ENCODE measurements at regions not wholly inside any gene's neighbourhood (a gene's known extent, or its start where the extent isn't known, plus 50 kb on each side); places are given as distances from the start of the nearest gene placed in this dataset.

GRCh38 chr3:36219398-36219797 is 160.9 kb upstream of the STAC start:
- no peak for TF ChIP-seq CTCF (conservative IDR thresholded peaks at IDR 0.05)
- WGBS, 2 experiments (ENCODE audit: insufficient coverage in 1 of 2, insufficient read length in 1 of 2): 67% methylated on average over 1 of the region's 1 CpG; no CpG with 5 or more reads in 1 of the 2 experiments
- Histone ChIP-seq H3K9ac (ENCODE audit: extremely low read depth, low read length, poor library complexity, severe bottlenecking) (no peak overlapping the region), H3K27ac (ENCODE audit: low read depth, low read length) (no peak overlapping the region), H3K9me3 (ENCODE audit: control insufficient read depth, low read length) (no peaks in the 10 kb centered on the region), H3K4me1 (ENCODE audit: control insufficient read depth, insufficient read depth, low read length) (no peaks in the 10 kb centered on the region), H3K36me3 (ENCODE audit: control insufficient read depth, insufficient read depth, low read length) (no peaks in the 10 kb centered on the region), H3K27me3 (ENCODE audit: control insufficient read depth, insufficient read depth, low read length, poor library complexity, severe bottlenecking) (no peaks in the 10 kb centered on the region), H3K4me3 (ENCODE audit: low read length) (no peak overlapping the region)
- no peak overlapping the region for H3K27ac Mint-ChIP-seq
- no peaks in the 10 kb centered on the region for H3K9me3 Mint-ChIP-seq
- no peak overlapping the region for H3K4me3 Mint-ChIP-seq
- H3K4me1 Mint-ChIP-seq: no peaks in the 10 kb centered on the region
- no peaks in the 10 kb centered on the region for H3K36me3 Mint-ChIP-seq (ENCODE audit: low read depth)
- no peak for DNase-seq
- H3K27me3 Mint-ChIP-seq (ENCODE audit: insufficient read depth): no peaks in the 10 kb centered on the region

- Mint-ChIP-seq H3K27me3 (ENCODE audit: insufficient read depth) (no peaks in the 10 kb centered on the region), H3K27ac (no peak overlapping the region), H3K9me3 (no peaks in the 10 kb centered on the region), H3K4me1 (no peaks in the 10 kb centered on the region), H3K36me3 (ENCODE audit: low read depth) (no peaks in the 10 kb centered on the region), H3K4me3 (no peak overlapping the region)
- no peak for DNase-seq
- TF ChIP-seq CTCF (conservative IDR thresholded peaks at IDR 0.05): no peak
- Histone ChIP-seq H3K36me3 (ENCODE audit: control insufficient read depth, insufficient read depth, low read length) (no peaks in the 10 kb centered on the region), H3K27me3 (ENCODE audit: control insufficient read depth, insufficient read depth, low read length, poor library complexity, severe bottlenecking) (no peaks in the 10 kb centered on the region), H3K27ac (ENCODE audit: low read depth, low read length) (no peak overlapping the region), H3K9ac (ENCODE audit: extremely low read depth, low read length, poor library complexity, severe bottlenecking) (no peak overlapping the region), H3K9me3 (ENCODE audit: control insufficient read depth, low read length) (no peaks in the 10 kb centered on the region), H3K4me3 (ENCODE audit: low read length) (no peak overlapping the region), H3K4me1 (ENCODE audit: control insufficient read depth, insufficient read depth, low read length) (no peaks in the 10 kb centered on the region)
- 91% methylated on average over 2 of the region's 2 CpGs; no CpG with 5 or more reads in 1 of the 2 experiments for WGBS, 2 experiments (ENCODE audit: insufficient coverage in 1 of 2, insufficient read length in 1 of 2)
Observed at GRCh38 chr3:36220173-36220572, 160.1 kb upstream of the STAC start.

DNA sequence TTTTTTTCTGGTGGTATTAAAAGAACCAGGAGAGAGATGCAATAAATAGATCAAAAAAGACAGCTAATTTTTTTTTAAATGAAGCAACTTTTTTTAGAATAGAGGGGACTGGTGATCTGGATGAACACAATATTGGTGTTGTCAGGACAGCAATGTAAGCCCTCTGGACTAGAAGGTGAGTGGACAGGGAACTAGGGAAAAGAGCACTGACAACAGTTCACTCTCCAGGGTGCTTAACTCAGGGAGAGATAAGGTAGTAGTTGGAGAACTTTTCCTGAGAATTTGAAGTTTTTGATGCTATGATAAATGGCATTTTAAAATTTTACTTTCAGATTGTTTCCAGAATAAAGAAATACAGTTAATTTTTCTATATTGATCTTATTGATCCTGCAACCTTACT is 158.3 kb upstream of the STAC start:
- Mint-ChIP-seq H3K4me1 (no peaks in the 10 kb centered on the region), H3K27me3 (ENCODE audit: insufficient read depth) (no peaks in the 10 kb centered on the region), H3K4me3 (no peak overlapping the region), H3K36me3 (ENCODE audit: low read depth) (no peaks in the 10 kb centered on the region), H3K9me3 (no peaks in the 10 kb centered on the region), H3K27ac (no peak overlapping the region)
- Histone ChIP-seq H3K36me3 (ENCODE audit: control insufficient read depth, insufficient read depth, low read length) (no peaks in the 10 kb centered on the region), H3K4me1 (ENCODE audit: control insufficient read depth, insufficient read depth, low read length) (no peaks in the 10 kb centered on the region), H3K27ac (ENCODE audit: low read depth, low read length) (no peak overlapping the region), H3K27me3 (ENCODE audit: control insufficient read depth, insufficient read depth, low read length, poor library complexity, severe bottlenecking) (no peaks in the 10 kb centered on the region), H3K4me3 (ENCODE audit: low read length) (no peak overlapping the region), H3K9me3 (ENCODE audit: control insufficient read depth, low read length) (no peaks in the 10 kb centered on the region), H3K9ac (ENCODE audit: extremely low read depth, low read length, poor library complexity, severe bottlenecking) (no peak overlapping the region)
- no peak for DNase-seq
- TF ChIP-seq CTCF (conservative IDR thresholded peaks at IDR 0.05): no peak
